ENCODE measurements at regions not wholly inside any gene's neighbourhood (a gene's known extent, or its start where the extent isn't known, plus 50 kb on each side); places are given as distances from the start of the nearest gene placed in this dataset.
"Not testable (repeated sequence)": the region's sequence is repeated elsewhere in the genome, so short reads cannot be mapped to it uniquely, and the experiment has no call there.

GRCh38 chr2:176895158-176895557 is 317.4 kb upstream of the HNRNPA3 start:
- H3K4me3 ChIP-seq (ENCODE audit: low read depth, low read length), result no peak overlapping the region
- DNase-seq (ENCODE audit: low read depth), result no peak

GRCh38 chr2:176902454-176902853 is 310.1 kb upstream of the HNRNPA3 start:
- no peak for DNase-seq (ENCODE audit: low read depth)
- H3K4me3 ChIP-seq (ENCODE audit: low read depth, low read length), result no peak overlapping the region

DNA sequence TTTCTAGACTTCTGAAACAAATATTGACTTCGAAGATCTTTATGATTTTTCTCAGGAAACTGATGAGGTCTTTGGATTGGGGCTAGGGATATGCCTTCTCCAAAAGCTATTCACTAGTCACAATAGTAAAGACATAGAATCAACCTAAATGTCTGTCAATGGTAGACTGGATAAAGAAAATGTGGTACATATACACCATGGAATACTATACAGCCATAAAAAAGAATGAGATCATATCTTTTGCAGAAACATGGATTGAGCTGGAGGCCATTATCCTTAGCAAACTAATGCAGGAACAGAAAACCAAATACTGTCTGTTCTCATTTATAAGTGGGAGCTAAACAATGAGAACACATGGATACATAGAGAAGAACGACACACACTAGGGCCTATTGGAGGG is 308.5 kb upstream of the HNRNPA3 start:
- not testable (repeated sequence) for H3K4me3 ChIP-seq (ENCODE audit: low read depth, low read length); DNase-seq (ENCODE audit: low read depth)

DNA sequence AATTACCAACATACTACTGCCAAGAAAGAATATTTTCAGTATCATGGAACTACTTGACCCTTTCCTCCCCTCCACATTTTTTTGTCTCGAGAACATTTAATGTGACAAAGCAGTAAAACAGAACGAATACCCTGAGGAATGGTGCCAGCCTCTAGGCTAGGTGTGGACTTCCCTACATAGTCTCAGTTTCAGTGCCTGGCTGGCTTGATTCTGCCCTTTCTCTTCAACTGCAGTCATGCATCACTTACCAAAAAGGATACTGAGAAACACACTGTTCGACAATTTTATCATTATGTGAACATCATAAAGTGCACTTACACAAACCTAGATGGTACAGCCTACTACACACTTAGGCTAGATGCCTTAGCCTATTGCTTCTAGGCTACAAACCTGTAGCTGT is 305.3 kb upstream of the HNRNPA3 start:
- no peak for DNase-seq (ENCODE audit: low read depth)

DNA sequence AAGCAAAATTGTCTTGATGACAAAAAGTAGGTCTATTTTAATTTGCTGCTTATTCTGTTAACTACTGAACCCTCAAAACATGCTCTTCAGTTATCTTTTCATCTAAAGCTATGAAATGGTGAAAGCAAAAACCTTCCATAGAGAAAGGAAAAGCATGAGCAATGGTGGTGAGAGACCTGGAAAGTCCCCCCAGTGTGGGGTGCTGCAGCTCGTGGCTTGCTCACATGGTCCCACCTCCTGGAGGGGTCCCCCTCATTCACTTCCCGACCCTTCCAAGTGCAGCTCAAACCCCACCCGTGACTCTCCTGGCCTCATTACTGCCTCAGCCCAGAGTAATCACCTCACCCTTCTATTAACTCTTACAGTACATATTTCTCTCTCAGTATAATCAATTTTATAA is 301.8 kb upstream of the HNRNPA3 start:
- no peak overlapping the region for H3K4me3 ChIP-seq (ENCODE audit: low read depth, low read length)

More for the DNA sequence above, 305.3 kb upstream of the HNRNPA3 start:
- H3K4me3 ChIP-seq (ENCODE audit: low read depth, low read length), result no peak overlapping the region

DNA sequence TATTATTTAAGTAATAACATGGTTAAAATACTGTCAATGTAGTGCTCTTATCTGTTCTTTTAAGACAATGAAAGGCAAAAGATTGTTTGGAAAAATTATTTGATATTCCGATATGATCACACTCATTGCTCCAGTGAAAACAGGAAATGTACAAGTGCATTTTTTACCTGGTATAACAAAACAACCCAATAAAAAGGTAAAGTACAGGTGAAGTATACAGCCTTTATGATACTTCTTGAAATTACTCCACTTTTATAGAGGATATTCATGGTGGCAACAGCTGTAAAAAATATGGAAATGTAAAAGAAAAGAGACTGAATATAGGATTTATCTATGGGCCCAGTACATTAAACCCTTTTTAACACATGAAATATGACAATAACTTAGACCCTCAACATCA is 298.6 kb upstream of the HNRNPA3 start:
- no peak for DNase-seq (ENCODE audit: low read depth)
- H3K4me3 ChIP-seq (ENCODE audit: low read depth, low read length), result no peak overlapping the region

More for the DNA sequence above, 301.8 kb upstream of the HNRNPA3 start:
- no peak for DNase-seq (ENCODE audit: low read depth)

DNA sequence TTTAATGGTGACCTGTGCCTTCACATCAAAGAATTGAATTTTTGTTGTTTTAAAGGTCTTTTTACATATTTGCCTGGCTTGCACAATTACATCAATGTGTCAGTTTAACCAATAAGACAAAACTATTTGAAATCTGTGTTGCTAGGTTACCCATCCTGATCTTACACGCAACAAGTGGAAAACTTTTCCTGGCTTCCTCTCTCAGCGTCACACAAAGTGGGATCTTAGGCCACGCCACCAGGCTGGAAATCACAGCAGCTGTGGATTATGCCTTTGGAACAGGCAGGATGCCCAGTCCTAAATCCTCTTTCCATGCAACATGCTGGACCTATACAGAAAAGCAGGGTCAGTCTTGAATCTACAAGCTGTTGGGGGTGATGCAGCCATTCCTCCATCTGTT is 298.2 kb upstream of the HNRNPA3 start:
- DNase-seq (ENCODE audit: low read depth), result no peak
- H3K4me3 ChIP-seq (ENCODE audit: low read depth, low read length), result no peak overlapping the region

- H3K4me3 ChIP-seq (ENCODE audit: low read depth, low read length); DNase-seq (ENCODE audit: low read depth): not testable (repeated sequence)
Measured at GRCh38 chr2:176922545-176922944, 290.0 kb upstream of the HNRNPA3 start.

DNA sequence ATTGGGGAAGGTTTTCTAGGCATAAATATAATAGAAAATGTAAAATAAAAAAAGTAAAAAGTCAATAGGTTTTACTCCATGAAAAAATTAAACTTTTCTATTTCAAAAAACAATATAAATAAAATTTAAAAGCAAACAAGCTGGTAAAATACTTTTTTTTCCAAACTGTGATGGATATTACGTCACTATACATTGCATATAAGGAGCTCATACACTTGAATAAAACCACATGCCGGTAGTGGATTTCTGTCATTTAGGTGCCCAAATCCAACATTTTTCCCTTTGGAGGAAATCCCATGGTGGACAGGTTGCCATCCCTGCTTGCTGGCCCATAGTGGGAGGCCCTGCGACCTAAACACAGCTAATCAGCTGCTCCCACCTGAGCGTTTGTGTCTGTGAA is 289.4 kb upstream of the HNRNPA3 start:
- no peak for DNase-seq (ENCODE audit: low read depth)
- H3K4me3 ChIP-seq (ENCODE audit: low read depth, low read length), result no peak overlapping the region

- DNase-seq (ENCODE audit: low read depth), result no peak
- no peak overlapping the region for H3K4me3 ChIP-seq (ENCODE audit: low read depth, low read length)
Measured at GRCh38 chr2:176924909-176925534, 287.6 kb upstream of the HNRNPA3 start.

GRCh38 chr2:176926453-176926852 is 286.1 kb upstream of the HNRNPA3 start:
- no peak overlapping the region for H3K4me3 ChIP-seq (ENCODE audit: low read depth, low read length)
- no peak for DNase-seq (ENCODE audit: low read depth)

- H3K4me3 ChIP-seq (ENCODE audit: low read depth, low read length); DNase-seq (ENCODE audit: low read depth): not testable (repeated sequence)
Measured at GRCh38 chr2:176929387-176929786, 283.2 kb upstream of the HNRNPA3 start.

- no peak overlapping the region for H3K4me3 ChIP-seq (ENCODE audit: low read depth, low read length)
- peak; percentile 41 for DNase-seq (ENCODE audit: low read depth)
Measured at GRCh38 chr2:176931588-176932563, 280.7 kb upstream of the HNRNPA3 start.

DNA sequence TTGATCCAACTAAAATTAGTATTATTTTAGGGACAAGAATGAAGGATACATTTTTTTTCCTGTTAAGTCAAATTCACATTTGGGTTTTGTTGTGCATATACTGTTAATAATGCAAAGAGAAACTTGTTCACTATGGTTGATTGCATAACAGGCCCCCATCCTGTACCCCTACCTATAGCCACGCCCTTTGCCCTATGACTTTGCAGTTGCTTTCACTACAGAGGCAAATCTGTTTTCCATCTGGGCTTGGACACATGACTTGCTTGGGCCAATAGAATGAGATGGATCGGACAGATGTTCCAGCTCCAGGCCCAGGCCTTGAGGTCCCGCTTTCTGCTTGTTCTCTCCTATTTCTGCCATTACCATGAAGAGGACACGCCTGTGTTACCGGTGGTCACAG is 278.5 kb upstream of the HNRNPA3 start:
- no peak for DNase-seq (ENCODE audit: low read depth)
- H3K4me3 ChIP-seq (ENCODE audit: low read depth, low read length), result no peak overlapping the region

GRCh38 chr2:176934869-176935415 is 277.7 kb upstream of the HNRNPA3 start:
- DNase-seq (ENCODE audit: low read depth), result peak; percentile 8
- no peak overlapping the region for H3K4me3 ChIP-seq (ENCODE audit: low read depth, low read length)

GRCh38 chr2:176935543-176936102 is 277.0 kb upstream of the HNRNPA3 start:
- H3K4me3 ChIP-seq (ENCODE audit: low read depth, low read length), result no peak overlapping the region
- DNase-seq (ENCODE audit: low read depth), result no peak

- H3K4me3 ChIP-seq (ENCODE audit: low read depth, low read length), result no peak overlapping the region
- no peak for DNase-seq (ENCODE audit: low read depth)
Measured at GRCh38 chr2:176936410-176936809, 276.2 kb upstream of the HNRNPA3 start.

DNA sequence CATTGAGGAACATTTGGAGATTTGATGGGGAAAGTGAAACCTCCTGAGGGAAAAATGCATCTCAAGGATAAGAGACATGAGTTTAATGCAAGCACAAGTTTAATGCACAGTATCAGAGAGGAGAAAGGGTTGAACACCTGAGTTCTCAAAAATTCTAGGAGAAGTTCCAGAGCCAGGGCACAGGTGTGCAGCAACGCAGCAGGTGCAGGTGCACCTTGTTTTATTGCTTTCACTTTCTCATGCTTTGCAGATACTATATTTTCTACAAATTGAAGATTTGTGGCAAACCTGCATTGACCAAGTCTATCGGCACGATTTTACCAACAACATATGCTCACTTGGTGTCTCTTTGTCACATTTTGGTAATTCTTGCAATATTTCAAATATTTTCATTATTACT is 267.6 kb upstream of the HNRNPA3 start:
- DNase-seq (ENCODE audit: low read depth), result no peak
- H3K4me3 ChIP-seq (ENCODE audit: low read depth, low read length), result no peak overlapping the region

GRCh38 chr2:176947754-176948153 is 264.8 kb upstream of the HNRNPA3 start:
- H3K4me3 ChIP-seq (ENCODE audit: low read depth, low read length), result no peak overlapping the region
- DNase-seq (ENCODE audit: low read depth), result no peak

DNA sequence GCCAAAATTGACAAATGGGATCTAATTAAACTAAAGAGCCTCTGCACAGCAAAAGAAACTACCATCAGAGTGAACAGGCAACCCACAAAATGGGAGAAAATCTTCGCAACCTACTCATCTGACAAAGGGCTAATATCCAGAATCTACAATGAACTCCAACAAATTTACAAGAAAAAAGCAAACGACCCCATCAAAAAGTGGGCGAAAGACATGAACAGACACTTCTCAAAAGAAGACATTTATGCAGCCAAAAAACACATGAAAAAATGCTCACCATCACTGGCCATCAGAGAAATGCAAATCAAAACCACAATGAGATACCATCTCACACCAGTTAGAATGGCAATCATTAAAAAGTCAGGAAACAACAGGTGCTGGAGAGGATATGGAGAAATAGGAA is 261.4 kb upstream of the HNRNPA3 start:
- not testable (repeated sequence) for H3K4me3 ChIP-seq (ENCODE audit: low read depth, low read length); DNase-seq (ENCODE audit: low read depth)
